Right cardiac atrium (tissue), 5 donors: ENCODE measurements at regions not wholly inside any gene's neighbourhood (a gene's known extent, or its start where the extent isn't known, plus 50 kb on each side); places are given as distances from the start of the nearest gene placed in this dataset.

ENCODE experiments used
- ATAC-seq, 2 donors: fragments of 200-7000 bp; cut with Tn5 transposase; one replicate each; pipeline versions ENCODE4 v1.8.0 to v1.9.1; 2020; ENCODE audit warnings: moderate library complexity in 2 of 2, mild to moderate bottlenecking in 1 of 2
- DNase-seq, 3 donors: peaks; one replicate each; pipeline ENCODE4 v3.0.0-alpha.2; 2020
- H3K27ac ChIP-seq: one replicate; pipeline ENCODE4 v1.5.1; 2013; ENCODE audit warnings: mild to moderate bottlenecking, low read length, control low read depth, moderate library complexity
- H3K27me3 ChIP-seq: one replicate; pipeline ENCODE4 v1.6.1; 2013; ENCODE audit not compliant: control insufficient read depth, insufficient read depth
- H3K4me1 ChIP-seq: one replicate; pipeline ENCODE4 v1.6.1; 2013; ENCODE audit warnings: low read length; ENCODE audit not compliant: control insufficient read depth, insufficient read depth
- H3K4me3 ChIP-seq: one replicate; pipeline ENCODE4 v1.5.1; 2013; ENCODE audit warnings: low read length, control low read depth
- H3K9me3 ChIP-seq: one replicate; pipeline ENCODE4 v1.6.1; 2013; ENCODE audit warnings: low read length; ENCODE audit not compliant: control insufficient read depth
- WGBS: extraction: QIAGEN DNeasy Blood & Tissue Kit; methylation state at CpG from one replicate; pipeline ENCODE4 v1.1.7; 2013; 5-methylcytosine and 5-hydroxymethylcytosine counted together
- intact Hi-C, 4 donors: fragments of 100-400 bp; cut with DNase I; formaldehyde crosslinking; loops; one replicate each; pipeline versions ENCODE4 v1.11.0 to v1.14.0; 2022 to 2023
- donor health status: healthy with polysubstance abuse.
- donor health status: DM: no; HTN: yes; CAD: no.
- donor health status: DM: no; HTN: no; CAD: no.
- donor health status: DM: no; HTN: yes; CAD: no; lungs with severe emphysema.
- donor health status: DM: yes; HTN: yes; CAD: no.

DNA sequence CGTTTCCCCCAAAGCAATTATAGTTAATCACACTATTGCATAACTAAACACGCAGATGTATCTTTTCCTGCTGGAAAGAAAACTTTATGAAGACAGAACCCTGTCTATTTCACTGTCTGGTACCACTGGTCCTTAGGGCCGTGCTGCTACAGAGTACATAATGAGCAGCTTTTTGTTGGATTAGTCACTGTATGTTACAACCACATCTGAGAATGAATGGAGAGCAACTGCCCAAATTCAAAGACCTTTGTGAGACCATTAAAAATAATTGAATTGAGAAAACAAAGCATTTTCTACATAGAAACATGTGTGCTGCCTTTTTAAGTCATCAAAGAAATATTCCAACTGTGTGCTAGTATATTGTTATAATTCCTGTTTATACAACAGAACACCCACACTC is 111.3 kb upstream of the SORCS1 start:
- ATAC-seq (no peak), DNase-seq (no peak)
- Histone ChIP-seq H3K27me3 (no peaks in the 10 kb centered on the region), H3K27ac (no peak overlapping the region), H3K9me3 (no peaks in the 10 kb centered on the region), H3K4me3 (no peak overlapping the region), H3K4me1 (no peaks in the 10 kb centered on the region)
- 75% methylated on average over 3 of the region's 3 CpGs for WGBS
- intact Hi-C loops = no loop called here

DNA sequence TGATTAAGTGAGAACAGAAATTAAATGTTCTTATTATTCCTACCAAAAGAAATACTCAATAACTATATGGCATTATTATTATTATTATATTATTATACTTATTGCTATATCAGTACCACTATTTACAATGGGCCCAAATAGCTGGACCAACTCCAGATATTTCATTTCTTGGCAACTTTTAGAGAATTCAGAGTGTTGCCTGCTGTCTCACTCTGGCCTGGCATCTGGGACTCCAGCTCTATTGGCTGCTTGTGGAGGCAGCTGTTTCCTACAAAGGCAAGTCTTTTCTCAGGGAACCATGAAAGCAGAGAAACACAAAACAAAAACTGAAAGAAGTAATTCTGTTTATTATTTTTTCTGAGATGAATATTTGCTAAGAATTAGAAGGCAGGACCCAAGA is 105.1 kb upstream of the SORCS1 start:
- Histone ChIP-seq H3K4me3 (no peak overlapping the region), H3K4me1 (no peaks in the 10 kb centered on the region), H3K27me3 (no peaks in the 10 kb centered on the region), H3K9me3 (no peaks in the 10 kb centered on the region), H3K27ac (no peak overlapping the region)
- intact Hi-C loops = no loop called here
- no peak for ATAC-seq
- DNase-seq = peak in 2 of 3 donors; percentile 6 to 28

DNA sequence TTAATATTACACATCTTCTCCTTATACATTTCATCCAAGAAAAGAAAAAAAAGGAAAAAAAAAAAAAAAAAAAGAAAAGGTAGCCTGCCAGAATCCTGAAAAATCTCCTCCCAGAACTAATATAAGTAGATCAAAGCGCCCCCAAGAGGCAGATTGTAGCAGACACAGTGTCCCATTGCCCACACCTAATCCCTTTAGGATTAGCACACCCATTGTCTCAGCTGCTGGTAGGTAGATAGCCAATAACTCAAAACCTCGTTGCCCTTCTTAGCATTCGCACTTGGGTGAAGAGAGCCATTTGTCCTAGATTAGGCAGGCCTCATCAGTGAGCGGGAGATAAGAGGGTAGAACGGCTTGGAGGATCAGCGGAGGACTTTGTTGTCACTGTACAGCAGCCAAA is 100.2 kb upstream of the SORCS1 start:
- 19% methylated on average over 6 of the region's 6 CpGs for WGBS
- no peak for ATAC-seq
- DNase-seq = no peak
- Histone ChIP-seq H3K27ac (no peak overlapping the region), H3K9me3 (no peaks in the 10 kb centered on the region), H3K4me3 (no peak overlapping the region), H3K27me3 (no peaks in the 10 kb centered on the region), H3K4me1 (no peaks in the 10 kb centered on the region)
- intact Hi-C loops = no loop called here

DNA sequence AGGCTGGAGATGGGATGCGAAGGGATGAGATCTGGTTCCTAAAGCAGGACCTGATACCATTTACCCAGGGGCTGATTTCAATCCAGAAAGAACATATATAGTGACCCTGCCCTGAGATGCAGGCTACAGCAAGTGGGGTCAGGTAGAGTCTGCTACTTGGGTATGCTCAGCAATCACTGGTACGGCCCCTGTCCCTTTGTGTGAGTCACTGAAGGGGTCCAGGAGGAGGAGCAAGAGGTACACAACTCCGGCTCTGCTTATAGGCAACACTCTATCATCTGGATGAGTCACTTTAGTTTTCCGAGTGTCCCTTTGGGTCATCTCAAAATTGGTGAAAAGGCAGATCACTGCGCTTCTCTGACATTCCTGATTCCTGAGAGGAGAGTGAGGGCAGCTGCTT is 79.6 kb upstream of the SORCS1 start:
- WGBS = 71% methylated on average over 5 of the region's 5 CpGs
- Histone ChIP-seq H3K4me1 (no peaks in the 10 kb centered on the region), H3K9me3 (no peaks in the 10 kb centered on the region), H3K27ac (no peak overlapping the region), H3K27me3 (no peaks in the 10 kb centered on the region), H3K4me3 (no peak overlapping the region)
- no peak for ATAC-seq
- intact Hi-C loops = no loop called here
- no peak for DNase-seq

DNA sequence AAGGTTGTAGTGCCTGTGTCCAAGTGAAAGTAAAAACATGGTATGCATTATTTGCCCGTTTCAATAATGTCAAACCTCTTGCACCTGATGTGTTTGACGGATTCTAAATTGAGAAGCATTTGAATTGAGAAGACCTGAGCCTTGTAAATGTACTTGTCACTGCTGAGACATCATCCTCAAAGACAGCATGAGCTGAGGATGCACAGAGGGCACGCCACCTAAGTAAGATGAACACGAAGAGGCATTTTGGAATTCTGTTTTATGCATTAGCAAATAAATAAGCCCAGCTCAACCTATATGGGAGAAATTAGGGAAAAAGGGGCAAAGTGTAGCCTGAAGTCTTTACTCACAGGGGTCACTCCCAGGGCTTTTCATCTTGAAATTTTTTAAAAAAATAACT is 73.8 kb upstream of the SORCS1 start:
- Histone ChIP-seq H3K9me3 (no peaks in the 10 kb centered on the region), H3K4me1 (no peaks in the 10 kb centered on the region), H3K4me3 (no peak overlapping the region), H3K27ac (no peak overlapping the region), H3K27me3 (no peaks in the 10 kb centered on the region)
- 68% methylated on average over 4 of the region's 4 CpGs for WGBS
- no peak for DNase-seq
- intact Hi-C loops = no loop called here
- no peak for ATAC-seq

DNA sequence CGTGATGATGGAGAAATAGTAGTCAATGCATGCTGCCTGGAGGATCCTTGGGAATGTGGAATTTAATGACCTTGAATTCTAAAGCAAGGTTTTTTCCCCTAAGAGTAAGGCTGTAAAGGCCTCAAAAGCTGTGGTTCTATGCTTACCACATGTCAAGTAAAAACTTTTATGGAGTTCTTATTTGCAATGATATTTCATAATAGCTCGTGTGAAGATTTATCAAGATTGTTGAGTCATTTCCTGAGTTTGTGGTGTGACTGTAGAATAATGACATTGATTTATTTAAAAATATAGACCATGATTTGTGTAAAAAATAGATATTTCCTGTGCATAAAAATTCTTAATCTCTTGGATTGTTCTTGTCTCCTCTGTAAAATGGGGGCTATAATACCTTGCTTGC is 67.5 kb upstream of the SORCS1 start:
- H3K9me3 ChIP-seq = no peaks in the 10 kb centered on the region
- H3K27me3 ChIP-seq = no peaks in the 10 kb centered on the region
- intact Hi-C loops = no loop called here
- H3K4me3 ChIP-seq = no peak overlapping the region
- ATAC-seq (no peak), DNase-seq (no peak)
- no peaks in the 10 kb centered on the region for H3K4me1 ChIP-seq
- H3K27ac ChIP-seq = no peak overlapping the region
- 56% methylated on average over 2 of the region's 2 CpGs for WGBS

DNA sequence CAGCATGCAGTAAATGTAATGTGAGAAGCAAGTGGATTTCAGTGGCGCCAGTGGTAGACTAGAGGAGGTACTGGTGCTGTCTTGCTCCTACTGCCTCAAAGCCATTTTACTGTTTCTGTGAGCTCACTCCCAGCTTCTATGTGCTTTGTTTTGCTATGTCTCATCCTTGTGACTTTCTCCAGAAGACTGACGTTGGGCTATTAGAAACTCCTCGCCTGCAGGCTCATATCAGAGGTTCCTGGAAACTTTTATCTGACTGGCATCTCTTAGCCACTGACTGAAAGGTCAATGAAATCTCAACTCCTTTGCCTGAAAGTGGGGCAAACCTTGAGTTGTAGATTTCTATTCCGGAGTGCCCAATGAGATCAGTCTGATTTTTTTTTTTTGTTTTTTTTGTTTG is 66.4 kb upstream of the SORCS1 start:
- ATAC-seq = no peak
- Histone ChIP-seq H3K27ac (no peak overlapping the region), H3K4me1 (no peaks in the 10 kb centered on the region), H3K9me3 (no peaks in the 10 kb centered on the region), H3K27me3 (no peaks in the 10 kb centered on the region), H3K4me3 (no peak overlapping the region)
- no peak for DNase-seq
- intact Hi-C loops = no loop called here
- 57% methylated on average over 4 of the region's 4 CpGs for WGBS

DNA sequence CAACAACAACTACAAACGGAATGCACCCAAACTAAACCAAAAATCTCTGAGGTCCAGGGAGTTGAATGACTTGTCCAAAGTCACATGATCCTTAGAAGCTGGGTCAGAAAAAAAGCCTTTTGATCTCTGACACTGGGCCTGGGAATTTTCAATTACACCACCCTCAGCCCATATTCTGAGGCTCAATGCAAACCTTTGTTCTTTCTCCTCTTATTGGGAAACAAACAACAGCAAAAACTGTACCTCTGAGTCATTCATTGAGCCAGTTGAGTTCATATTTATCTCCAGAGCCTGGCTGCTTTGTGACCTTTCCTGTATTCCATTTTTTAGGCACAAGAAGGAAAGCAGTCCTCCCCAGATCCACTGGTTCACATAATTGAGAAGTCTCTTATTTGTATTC is 51.2 kb upstream of the SORCS1 start:
- Histone ChIP-seq H3K4me1 (no peaks in the 10 kb centered on the region), H3K4me3 (no peak overlapping the region), H3K27ac (no peak overlapping the region), H3K9me3 (no peaks in the 10 kb centered on the region), H3K27me3 (no peaks in the 10 kb centered on the region)
- DNase-seq (no peak), ATAC-seq (no peak)
- 51% methylated on average over 1 of the region's 1 CpG for WGBS
- intact Hi-C loops = no loop called here
